PC-3 (cell line): ENCODE measurements at regions not wholly inside any gene's neighbourhood (a gene's known extent, or its start where the extent isn't known, plus 50 kb on each side); places are given as distances from the start of the nearest gene placed in this dataset.

Experiments used
- EZH2 ChIP-seq: fragments of 300-600 bp; sonication (generic); IDR thresholded peaks from one replicate; pipeline ENCODE4 v1.6.1; 2017; ENCODE audit warnings: antibody characterized with exemption, mild to moderate bottlenecking, low read length; ENCODE audit not compliant: unreplicated experiment
- TF ChIP-seq, protein P1 (sequence below): fragments of 300-600 bp; sonication (generic); conservative IDR thresholded peaks from 2 replicates; pipeline ENCODE4 v1.5.1; 2017; ENCODE audit warnings: antibody characterized with exemption, low read depth, mild to moderate bottlenecking, low read length

DNA sequence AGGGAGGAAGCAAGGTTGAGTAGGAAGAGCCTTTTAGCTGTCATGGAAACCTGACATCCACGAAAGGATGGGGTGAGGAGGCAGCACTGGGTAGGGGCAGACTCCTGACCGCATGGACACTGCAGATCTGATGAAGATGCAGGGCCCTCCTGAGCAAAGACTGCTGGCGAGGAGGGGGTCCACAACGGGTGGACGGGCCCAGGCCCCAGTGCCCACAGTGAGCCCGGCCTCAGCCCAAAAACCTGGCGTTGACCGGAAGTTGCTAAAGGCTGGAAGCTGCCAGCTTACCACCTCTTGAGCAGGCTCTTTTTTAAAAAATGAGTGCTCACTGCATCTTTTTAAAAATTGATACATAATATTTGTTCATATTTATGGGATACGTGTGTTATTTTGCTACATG, 247.3 kb downstream of the SH3BP4 start:
- TF ChIP-seq, protein P1, sequence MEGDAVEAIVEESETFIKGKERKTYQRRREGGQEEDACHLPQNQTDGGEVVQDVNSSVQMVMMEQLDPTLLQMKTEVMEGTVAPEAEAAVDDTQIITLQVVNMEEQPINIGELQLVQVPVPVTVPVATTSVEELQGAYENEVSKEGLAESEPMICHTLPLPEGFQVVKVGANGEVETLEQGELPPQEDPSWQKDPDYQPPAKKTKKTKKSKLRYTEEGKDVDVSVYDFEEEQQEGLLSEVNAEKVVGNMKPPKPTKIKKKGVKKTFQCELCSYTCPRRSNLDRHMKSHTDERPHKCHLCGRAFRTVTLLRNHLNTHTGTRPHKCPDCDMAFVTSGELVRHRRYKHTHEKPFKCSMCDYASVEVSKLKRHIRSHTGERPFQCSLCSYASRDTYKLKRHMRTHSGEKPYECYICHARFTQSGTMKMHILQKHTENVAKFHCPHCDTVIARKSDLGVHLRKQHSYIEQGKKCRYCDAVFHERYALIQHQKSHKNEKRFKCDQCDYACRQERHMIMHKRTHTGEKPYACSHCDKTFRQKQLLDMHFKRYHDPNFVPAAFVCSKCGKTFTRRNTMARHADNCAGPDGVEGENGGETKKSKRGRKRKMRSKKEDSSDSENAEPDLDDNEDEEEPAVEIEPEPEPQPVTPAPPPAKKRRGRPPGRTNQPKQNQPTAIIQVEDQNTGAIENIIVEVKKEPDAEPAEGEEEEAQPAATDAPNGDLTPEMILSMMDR: no peak
- no peak for TF ChIP-seq EZH2
